GM23338 (cell line): ENCODE measurements at regions not wholly inside any gene's neighbourhood (a gene's known extent, or its start where the extent isn't known, plus 50 kb on each side); places are given as distances from the start of the nearest gene placed in this dataset.

Experiments used
- ATAC-seq: fragments of 200-7000 bp; cut with Tn5 transposase; 3 replicates; pipeline ENCODE4 v1.9.1; 2020
- DNase-seq: peaks from one replicate; pipeline ENCODE4 v3.0.0-alpha.2; 2015; ENCODE audit warnings: low spot score
- H2AFZ ChIP-seq: fragments of 200-600 bp; sonication (generic); 2 replicates; pipeline ENCODE4 v1.8.0; 2016; ENCODE audit warnings: antibody characterized with exemption, mild to moderate bottlenecking, moderate library complexity
- H3F3A ChIP-seq: fragments of 200-600 bp; sonication (generic); replicated peaks from 2 replicates; pipeline ENCODE4 v1.8.0; 2017; ENCODE audit warnings: antibody characterized with exemption, mixed run types, low read depth
- H3K27ac ChIP-seq: fragments of 200-600 bp; sonication (generic); 2 replicates; pipeline ENCODE4 v1.6.1; 2016; ENCODE audit warnings: low read depth
- H3K27me3 ChIP-seq: fragments of 200-600 bp; sonication (generic); 2 replicates; pipeline ENCODE4 v1.8.0; 2016; ENCODE audit warnings: mild to moderate bottlenecking, mixed run types, moderate library complexity; ENCODE audit not compliant: insufficient read depth
- H3K36me3 ChIP-seq: fragments of 200-600 bp; sonication (generic); 2 replicates; pipeline ENCODE4 v1.8.0; 2016; ENCODE audit warnings: mild to moderate bottlenecking; ENCODE audit not compliant: insufficient read depth
- H3K4me1 ChIP-seq: fragments of 200-600 bp; sonication (generic); 2 replicates; pipeline ENCODE4 v1.8.0; 2016; ENCODE audit warnings: mild to moderate bottlenecking, moderate library complexity; ENCODE audit not compliant: insufficient read depth
- H3K4me2 ChIP-seq: fragments of 200-600 bp; sonication (generic); 2 replicates; pipeline ENCODE4 v1.7.1; 2017; ENCODE audit warnings: mixed run types
- H3K4me3 ChIP-seq: fragments of 200-600 bp; sonication (generic); 2 replicates; pipeline ENCODE4 v1.6.1; 2016; ENCODE audit warnings: mixed run types
- H3K79me2 ChIP-seq: fragments of 200-600 bp; sonication (generic); replicated peaks from 2 replicates; pipeline ENCODE4 v1.8.0; 2017; ENCODE audit warnings: mild to moderate bottlenecking; ENCODE audit not compliant: insufficient read depth
- H3K9me2 ChIP-seq: fragments of 200-600 bp; sonication (generic); 2 replicates; pipeline ENCODE4 v1.8.0; 2017; ENCODE audit not compliant: insufficient read depth
- H4K20me1 ChIP-seq: fragments of 200-600 bp; sonication (generic); replicated peaks from 2 replicates; pipeline ENCODE4 v1.8.0; 2017; ENCODE audit warnings: mild to moderate bottlenecking; ENCODE audit not compliant: insufficient read depth
- H3K27ac Mint-ChIP-seq: 2 replicates; pipeline ENCODE4 v1.8.0; 2020; ENCODE audit warnings: inconsistent platforms, mild to moderate bottlenecking, moderate library complexity, mixed read lengths
- H3K27me3 Mint-ChIP-seq: 3 replicates; pipeline ENCODE4 v1.8.0; 2022; ENCODE audit warnings: low read depth, mild to moderate bottlenecking, moderate library complexity, mixed read lengths, inconsistent platforms; ENCODE audit not compliant: insufficient read depth, poor library complexity
- H3K36me3 Mint-ChIP-seq: 3 replicates; pipeline ENCODE4 v1.8.0; 2021; ENCODE audit warnings: low read depth, mild to moderate bottlenecking, inconsistent platforms, moderate library complexity, mixed read lengths
- H3K4me1 Mint-ChIP-seq: 3 replicates; pipeline ENCODE4 v1.8.0; 2020; ENCODE audit warnings: mild to moderate bottlenecking, inconsistent platforms, mixed read lengths
- H3K4me3 Mint-ChIP-seq: 3 replicates; pipeline ENCODE4 v1.8.0; 2021; ENCODE audit warnings: moderate library complexity, mild to moderate bottlenecking, inconsistent platforms, mixed read lengths
- H3K9me3 Mint-ChIP-seq: 3 replicates; pipeline ENCODE4 v1.8.0; 2020; ENCODE audit warnings: moderate library complexity, mild to moderate bottlenecking, inconsistent platforms, mixed read lengths
- CREB1 ChIP-seq: fragments of 250-450 bp; sonication (Bioruptor Pico); IDR thresholded peaks from 2 replicates; pipeline ENCODE4 v1.5.0; 2020; ENCODE audit warnings: low read depth, mild to moderate bottlenecking, moderate library complexity
- EZH2 ChIP-seq: fragments of 200-600 bp; sonication (generic); IDR thresholded peaks from one replicate; pipeline ENCODE4 v1.8.0; 2017; ENCODE audit warnings: antibody characterized with exemption, mild to moderate bottlenecking, low read depth; ENCODE audit not compliant: unreplicated experiment
- JUNB ChIP-seq: IDR thresholded peaks from one replicate; pipeline ENCODE4 v1.6.1; 2016; ENCODE audit warnings: antibody characterized with exemption; ENCODE audit not compliant: unreplicated experiment
- STAT1 ChIP-seq: IDR thresholded peaks from one replicate; pipeline ENCODE4 v1.6.1; 2016; ENCODE audit warnings: antibody characterized with exemption; ENCODE audit not compliant: unreplicated experiment
- TF ChIP-seq, protein P1 (sequence below): IDR thresholded peaks from one replicate; pipeline ENCODE4 v1.6.1; 2018; ENCODE audit warnings: antibody characterized with exemption; ENCODE audit not compliant: unreplicated experiment
- TF ChIP-seq, protein P2 (sequence below): IDR thresholded peaks from 2 replicates; pipeline ENCODE4 v1.6.1; 2016; ENCODE audit warnings: antibody characterized with exemption
- TF ChIP-seq, protein P3 (sequence below): fragments of 250-450 bp; sonication (Bioruptor Pico); IDR thresholded peaks from 2 replicates; pipeline ENCODE4 v1.5.0; 2020; ENCODE audit warnings: mild to moderate bottlenecking, moderate library complexity
- TF ChIP-seq, protein P4 (sequence below), 2 experiments: fragments of 200-600 bp in 1 of 2; sonication (generic) in 1 of 2; conservative IDR thresholded peaks; 2 replicates each; pipeline versions ENCODE4 v1.5.1 to v1.6.1; 2016 to 2017; ENCODE audit warnings: antibody characterized with exemption in 2 of 2, low read depth in 2 of 2, mild to moderate bottlenecking in 2 of 2, moderate library complexity in 1 of 2

DNA sequence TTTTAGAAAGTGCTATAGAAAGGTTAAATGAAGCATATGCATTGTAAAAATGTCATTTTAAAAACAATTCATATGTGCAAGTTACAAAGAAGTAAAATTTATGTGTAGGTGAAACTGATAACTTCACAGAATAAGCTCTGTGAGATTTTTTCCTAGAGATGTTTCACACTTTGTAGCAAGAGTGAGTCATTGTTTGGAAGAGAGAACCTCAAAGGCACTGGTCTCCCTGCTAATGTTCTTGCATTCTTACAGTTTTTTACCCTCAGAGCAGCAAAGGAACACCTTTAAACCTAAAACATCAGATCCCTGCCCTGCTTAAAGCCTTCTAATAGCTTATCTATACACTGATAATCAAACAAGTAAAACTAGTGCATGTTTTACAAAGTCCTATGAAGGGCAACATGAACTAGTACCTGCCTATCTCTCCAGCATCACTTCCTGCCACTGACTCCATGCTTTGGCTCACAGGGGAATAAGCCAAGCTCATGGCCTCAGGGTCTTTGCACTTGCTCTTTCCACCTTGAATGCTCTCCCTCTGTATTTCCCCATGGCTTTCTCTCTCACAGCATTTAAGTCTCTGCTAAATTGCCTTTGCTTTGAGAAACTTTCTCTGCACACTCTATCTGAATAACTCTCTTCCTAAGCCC, 997.0 kb downstream of the GATA3 start (continued):
- TF ChIP-seq, protein P1, sequence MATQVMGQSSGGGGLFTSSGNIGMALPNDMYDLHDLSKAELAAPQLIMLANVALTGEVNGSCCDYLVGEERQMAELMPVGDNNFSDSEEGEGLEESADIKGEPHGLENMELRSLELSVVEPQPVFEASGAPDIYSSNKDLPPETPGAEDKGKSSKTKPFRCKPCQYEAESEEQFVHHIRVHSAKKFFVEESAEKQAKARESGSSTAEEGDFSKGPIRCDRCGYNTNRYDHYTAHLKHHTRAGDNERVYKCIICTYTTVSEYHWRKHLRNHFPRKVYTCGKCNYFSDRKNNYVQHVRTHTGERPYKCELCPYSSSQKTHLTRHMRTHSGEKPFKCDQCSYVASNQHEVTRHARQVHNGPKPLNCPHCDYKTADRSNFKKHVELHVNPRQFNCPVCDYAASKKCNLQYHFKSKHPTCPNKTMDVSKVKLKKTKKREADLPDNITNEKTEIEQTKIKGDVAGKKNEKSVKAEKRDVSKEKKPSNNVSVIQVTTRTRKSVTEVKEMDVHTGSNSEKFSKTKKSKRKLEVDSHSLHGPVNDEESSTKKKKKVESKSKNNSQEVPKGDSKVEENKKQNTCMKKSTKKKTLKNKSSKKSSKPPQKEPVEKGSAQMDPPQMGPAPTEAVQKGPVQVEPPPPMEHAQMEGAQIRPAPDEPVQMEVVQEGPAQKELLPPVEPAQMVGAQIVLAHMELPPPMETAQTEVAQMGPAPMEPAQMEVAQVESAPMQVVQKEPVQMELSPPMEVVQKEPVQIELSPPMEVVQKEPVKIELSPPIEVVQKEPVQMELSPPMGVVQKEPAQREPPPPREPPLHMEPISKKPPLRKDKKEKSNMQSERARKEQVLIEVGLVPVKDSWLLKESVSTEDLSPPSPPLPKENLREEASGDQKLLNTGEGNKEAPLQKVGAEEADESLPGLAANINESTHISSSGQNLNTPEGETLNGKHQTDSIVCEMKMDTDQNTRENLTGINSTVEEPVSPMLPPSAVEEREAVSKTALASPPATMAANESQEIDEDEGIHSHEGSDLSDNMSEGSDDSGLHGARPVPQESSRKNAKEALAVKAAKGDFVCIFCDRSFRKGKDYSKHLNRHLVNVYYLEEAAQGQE, result no peak

DNA sequence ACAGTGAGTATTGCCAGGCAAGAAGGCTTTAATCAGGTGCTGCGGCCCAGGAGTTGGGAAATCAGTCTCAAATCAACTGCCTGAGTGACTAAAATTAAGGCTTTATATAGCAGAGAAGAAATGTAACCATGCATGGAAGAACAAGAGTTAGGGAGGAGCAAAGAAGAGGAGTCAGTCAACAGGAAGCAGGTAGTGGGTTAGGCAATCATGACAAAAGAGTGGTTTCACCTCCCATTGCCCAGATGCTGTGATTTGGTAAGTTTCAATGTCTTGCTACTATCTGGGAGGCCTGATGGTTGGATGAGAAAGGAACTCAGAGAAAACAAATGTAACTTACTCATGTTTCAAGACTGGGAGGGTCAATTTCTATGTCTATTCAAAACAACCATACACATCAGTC, 998.3 kb downstream of the GATA3 start:
- H3K27ac ChIP-seq, result no peak overlapping the region
- no peak overlapping the region for H3K4me2 ChIP-seq
- H3K4me1 ChIP-seq, result no peaks in the 10 kb centered on the region
- no peaks in the 10 kb centered on the region for H3K27me3 ChIP-seq
- no peaks in the 10 kb centered on the region for H4K20me1 ChIP-seq
- no peaks in the 10 kb centered on the region for H3K36me3 ChIP-seq
- no peak overlapping the region for H3K4me3 ChIP-seq
- Mint-ChIP-seq H3K27ac (no peak overlapping the region), H3K36me3 (peaks cover 6% of the 10 kb centered on the region; the same call in 1 of the 3 replicates), H3K4me3 (no peak overlapping the region), H3K9me3 (peaks cover 17% of the 10 kb centered on the region), H3K27me3 (no peaks in the 10 kb centered on the region), H3K4me1 (no peaks in the 10 kb centered on the region)
- H3K79me2 ChIP-seq, result no peaks in the 10 kb centered on the region
- DNase-seq, result no peak
- H2AFZ ChIP-seq, result 0 out of 2 replicates have a peak overlapping the region, but pooled peaks have one; percentile 50
- no peak for ATAC-seq
- H3F3A ChIP-seq, result no peaks in the 10 kb centered on the region
- no peaks in the 10 kb centered on the region for H3K9me2 ChIP-seq
- TF ChIP-seq, protein P2, sequence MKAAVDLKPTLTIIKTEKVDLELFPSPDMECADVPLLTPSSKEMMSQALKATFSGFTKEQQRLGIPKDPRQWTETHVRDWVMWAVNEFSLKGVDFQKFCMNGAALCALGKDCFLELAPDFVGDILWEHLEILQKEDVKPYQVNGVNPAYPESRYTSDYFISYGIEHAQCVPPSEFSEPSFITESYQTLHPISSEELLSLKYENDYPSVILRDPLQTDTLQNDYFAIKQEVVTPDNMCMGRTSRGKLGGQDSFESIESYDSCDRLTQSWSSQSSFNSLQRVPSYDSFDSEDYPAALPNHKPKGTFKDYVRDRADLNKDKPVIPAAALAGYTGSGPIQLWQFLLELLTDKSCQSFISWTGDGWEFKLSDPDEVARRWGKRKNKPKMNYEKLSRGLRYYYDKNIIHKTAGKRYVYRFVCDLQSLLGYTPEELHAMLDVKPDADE, result no peak
- TF ChIP-seq EZH2, result no peak
- no peak for TF ChIP-seq CREB1
- TF ChIP-seq, protein P3, sequence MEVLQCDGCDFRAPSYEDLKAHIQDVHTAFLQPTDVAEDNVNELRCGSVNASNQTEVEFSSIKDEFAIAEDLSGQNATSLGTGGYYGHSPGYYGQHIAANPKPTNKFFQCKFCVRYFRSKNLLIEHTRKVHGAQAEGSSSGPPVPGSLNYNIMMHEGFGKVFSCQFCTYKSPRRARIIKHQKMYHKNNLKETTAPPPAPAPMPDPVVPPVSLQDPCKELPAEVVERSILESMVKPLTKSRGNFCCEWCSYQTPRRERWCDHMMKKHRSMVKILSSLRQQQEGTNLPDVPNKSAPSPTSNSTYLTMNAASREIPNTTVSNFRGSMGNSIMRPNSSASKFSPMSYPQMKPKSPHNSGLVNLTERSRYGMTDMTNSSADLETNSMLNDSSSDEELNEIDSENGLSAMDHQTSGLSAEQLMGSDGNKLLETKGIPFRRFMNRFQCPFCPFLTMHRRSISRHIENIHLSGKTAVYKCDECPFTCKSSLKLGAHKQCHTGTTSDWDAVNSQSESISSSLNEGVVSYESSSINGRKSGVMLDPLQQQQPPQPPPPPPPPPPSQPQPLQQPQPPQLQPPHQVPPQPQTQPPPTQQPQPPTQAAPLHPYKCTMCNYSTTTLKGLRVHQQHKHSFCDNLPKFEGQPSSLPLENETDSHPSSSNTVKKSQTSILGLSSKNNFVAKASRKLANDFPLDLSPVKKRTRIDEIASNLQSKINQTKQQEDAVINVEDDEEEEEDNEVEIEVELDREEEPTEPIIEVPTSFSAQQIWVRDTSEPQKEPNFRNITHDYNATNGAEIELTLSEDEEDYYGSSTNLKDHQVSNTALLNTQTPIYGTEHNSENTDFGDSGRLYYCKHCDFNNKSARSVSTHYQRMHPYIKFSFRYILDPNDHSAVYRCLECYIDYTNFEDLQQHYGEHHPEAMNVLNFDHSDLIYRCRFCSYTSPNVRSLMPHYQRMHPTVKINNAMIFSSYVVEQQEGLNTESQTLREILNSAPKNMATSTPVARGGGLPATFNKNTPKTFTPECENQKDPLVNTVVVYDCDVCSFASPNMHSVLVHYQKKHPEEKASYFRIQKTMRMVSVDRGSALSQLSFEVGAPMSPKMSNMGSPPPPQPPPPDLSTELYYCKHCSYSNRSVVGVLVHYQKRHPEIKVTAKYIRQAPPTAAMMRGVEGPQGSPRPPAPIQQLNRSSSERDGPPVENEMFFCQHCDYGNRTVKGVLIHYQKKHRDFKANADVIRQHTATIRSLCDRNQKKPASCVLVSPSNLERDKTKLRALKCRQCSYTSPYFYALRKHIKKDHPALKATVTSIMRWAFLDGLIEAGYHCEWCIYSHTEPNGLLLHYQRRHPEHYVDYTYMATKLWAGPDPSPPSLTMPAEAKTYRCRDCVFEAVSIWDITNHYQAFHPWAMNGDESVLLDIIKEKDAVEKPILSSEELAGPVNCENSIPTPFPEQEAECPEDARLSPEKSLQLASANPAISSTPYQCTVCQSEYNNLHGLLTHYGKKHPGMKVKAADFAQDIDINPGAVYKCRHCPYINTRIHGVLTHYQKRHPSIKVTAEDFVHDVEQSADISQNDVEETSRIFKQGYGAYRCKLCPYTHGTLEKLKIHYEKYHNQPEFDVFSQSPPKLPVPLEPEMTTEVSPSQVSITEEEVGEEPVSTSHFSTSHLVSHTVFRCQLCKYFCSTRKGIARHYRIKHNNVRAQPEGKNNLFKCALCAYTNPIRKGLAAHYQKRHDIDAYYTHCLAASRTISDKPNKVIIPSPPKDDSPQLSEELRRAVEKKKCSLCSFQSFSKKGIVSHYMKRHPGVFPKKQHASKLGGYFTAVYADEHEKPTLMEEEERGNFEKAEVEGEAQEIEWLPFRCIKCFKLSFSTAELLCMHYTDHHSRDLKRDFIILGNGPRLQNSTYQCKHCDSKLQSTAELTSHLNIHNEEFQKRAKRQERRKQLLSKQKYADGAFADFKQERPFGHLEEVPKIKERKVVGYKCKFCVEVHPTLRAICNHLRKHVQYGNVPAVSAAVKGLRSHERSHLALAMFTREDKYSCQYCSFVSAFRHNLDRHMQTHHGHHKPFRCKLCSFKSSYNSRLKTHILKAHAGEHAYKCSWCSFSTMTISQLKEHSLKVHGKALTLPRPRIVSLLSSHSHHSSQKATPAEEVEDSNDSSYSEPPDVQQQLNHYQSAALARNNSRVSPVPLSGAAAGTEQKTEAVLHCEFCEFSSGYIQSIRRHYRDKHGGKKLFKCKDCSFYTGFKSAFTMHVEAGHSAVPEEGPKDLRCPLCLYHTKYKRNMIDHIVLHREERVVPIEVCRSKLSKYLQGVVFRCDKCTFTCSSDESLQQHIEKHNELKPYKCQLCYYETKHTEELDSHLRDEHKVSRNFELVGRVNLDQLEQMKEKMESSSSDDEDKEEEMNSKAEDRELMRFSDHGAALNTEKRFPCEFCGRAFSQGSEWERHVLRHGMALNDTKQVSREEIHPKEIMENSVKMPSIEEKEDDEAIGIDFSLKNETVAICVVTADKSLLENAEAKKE (CRISPR knock-in tag), result no peak
- no peak for TF ChIP-seq STAT1
- TF ChIP-seq, protein P4, sequence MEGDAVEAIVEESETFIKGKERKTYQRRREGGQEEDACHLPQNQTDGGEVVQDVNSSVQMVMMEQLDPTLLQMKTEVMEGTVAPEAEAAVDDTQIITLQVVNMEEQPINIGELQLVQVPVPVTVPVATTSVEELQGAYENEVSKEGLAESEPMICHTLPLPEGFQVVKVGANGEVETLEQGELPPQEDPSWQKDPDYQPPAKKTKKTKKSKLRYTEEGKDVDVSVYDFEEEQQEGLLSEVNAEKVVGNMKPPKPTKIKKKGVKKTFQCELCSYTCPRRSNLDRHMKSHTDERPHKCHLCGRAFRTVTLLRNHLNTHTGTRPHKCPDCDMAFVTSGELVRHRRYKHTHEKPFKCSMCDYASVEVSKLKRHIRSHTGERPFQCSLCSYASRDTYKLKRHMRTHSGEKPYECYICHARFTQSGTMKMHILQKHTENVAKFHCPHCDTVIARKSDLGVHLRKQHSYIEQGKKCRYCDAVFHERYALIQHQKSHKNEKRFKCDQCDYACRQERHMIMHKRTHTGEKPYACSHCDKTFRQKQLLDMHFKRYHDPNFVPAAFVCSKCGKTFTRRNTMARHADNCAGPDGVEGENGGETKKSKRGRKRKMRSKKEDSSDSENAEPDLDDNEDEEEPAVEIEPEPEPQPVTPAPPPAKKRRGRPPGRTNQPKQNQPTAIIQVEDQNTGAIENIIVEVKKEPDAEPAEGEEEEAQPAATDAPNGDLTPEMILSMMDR (conservative IDR thresholded peaks at IDR 0.05; ENCODE audit: low read depth in 2 of 2), result no peak
- no peak for TF ChIP-seq JUNB
